AG04450 (cell line): ENCODE measurements at regions not wholly inside any gene's neighbourhood (a gene's known extent, or its start where the extent isn't known, plus 50 kb on each side); places are given as distances from the start of the nearest gene placed in this dataset.

Experiments
- CTCF ChIA-PET: fragments of 300-600, 350-600 bp; formaldehyde crosslinking; extraction: SDS; loops from one replicate; lab custom pipeline; 2022; ENCODE audit warnings: antibody characterized with exemption, inconsistent platforms; lab: Charles Lee
- POLR2A ChIA-PET: fragments of 350-600 bp; formaldehyde crosslinking; extraction: SDS; loops from one replicate; lab custom pipeline; 2021; ENCODE audit warnings: antibody characterized with exemption, inconsistent platforms; lab: Yijun Ruan, JAX
- DNase-seq: peaks from one replicate; pipeline ENCODE4 v3.0.0-alpha.2; 2011; ENCODE audit warnings: low read depth, low spot score
- H3K27ac ChIP-seq: one replicate; pipeline ENCODE4 v1.5.1; 2012; ENCODE audit warnings: low read depth, low read length, control low read depth
- H3K27me3 ChIP-seq: one replicate; pipeline ENCODE4 v1.6.0; 2012; ENCODE audit warnings: low read length; ENCODE audit not compliant: control insufficient read depth, insufficient read depth
- H3K4me3 ChIP-seq: 2 replicates; pipeline ENCODE4 v1.5.1; 2011; ENCODE audit warnings: mild to moderate bottlenecking, low read depth, low read length, control low read depth
- H3K9me3 ChIP-seq: 2 replicates; pipeline ENCODE4 v1.5.1; 2012; ENCODE audit warnings: low read length; ENCODE audit not compliant: control insufficient read depth, insufficient read depth
- TF ChIP-seq, protein P1 (sequence below): IDR thresholded peaks from 2 replicates; pipeline ENCODE4 v1.5.1; 2011; ENCODE audit warnings: low read depth, low read length, control low read depth, inconsistent platforms

GRCh38 chr1:22326931-22327330 is 124.7 kb upstream of the ZBTB40 start:
- POLR2A ChIA-PET, result no interaction called here
- TF ChIP-seq, protein P1, sequence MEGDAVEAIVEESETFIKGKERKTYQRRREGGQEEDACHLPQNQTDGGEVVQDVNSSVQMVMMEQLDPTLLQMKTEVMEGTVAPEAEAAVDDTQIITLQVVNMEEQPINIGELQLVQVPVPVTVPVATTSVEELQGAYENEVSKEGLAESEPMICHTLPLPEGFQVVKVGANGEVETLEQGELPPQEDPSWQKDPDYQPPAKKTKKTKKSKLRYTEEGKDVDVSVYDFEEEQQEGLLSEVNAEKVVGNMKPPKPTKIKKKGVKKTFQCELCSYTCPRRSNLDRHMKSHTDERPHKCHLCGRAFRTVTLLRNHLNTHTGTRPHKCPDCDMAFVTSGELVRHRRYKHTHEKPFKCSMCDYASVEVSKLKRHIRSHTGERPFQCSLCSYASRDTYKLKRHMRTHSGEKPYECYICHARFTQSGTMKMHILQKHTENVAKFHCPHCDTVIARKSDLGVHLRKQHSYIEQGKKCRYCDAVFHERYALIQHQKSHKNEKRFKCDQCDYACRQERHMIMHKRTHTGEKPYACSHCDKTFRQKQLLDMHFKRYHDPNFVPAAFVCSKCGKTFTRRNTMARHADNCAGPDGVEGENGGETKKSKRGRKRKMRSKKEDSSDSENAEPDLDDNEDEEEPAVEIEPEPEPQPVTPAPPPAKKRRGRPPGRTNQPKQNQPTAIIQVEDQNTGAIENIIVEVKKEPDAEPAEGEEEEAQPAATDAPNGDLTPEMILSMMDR, result no peak

DNA sequence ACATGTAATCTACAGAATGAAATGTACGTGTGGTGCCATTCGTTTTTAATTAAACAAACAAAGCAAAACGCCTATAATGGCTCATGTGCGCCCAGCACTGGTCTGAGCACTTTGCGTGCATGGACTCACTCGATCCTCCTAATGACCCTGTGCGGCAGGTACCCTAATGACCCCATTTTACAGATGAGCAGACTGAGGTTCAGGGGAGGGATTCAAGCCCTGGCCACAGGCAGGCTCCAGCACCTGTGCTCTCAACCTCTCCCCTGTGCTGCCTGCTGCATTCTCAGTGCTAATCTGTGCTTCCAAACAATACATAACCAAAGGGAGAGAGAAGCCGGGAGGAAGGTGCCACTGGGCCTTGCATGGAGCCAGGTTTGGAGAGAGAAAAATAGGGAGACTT is 124.2 kb upstream of the ZBTB40 start:
- CTCF ChIA-PET, result no interaction called here

More at GRCh38 chr1:22326931-22327330, 124.7 kb upstream of the ZBTB40 start:
- DNase-seq, result no peak
- Histone ChIP-seq H3K27ac (no peak overlapping the region), H3K4me3 (no peak overlapping the region), H3K27me3 (peaks cover 42% of the 10 kb centered on the region), H3K9me3 (peaks cover under 1% of the 10 kb centered on the region; the same call in 1 of the 2 replicates)
- CTCF ChIA-PET, result no interaction called here

GRCh38 chr1:22328331-22329147 is 123.1 kb upstream of the ZBTB40 start:
- no peak for DNase-seq
- H3K27ac ChIP-seq, result no peak overlapping the region
- ChIA-PET POLR2A (no interaction called here), CTCF (no interaction called here)
- H3K4me3 ChIP-seq, result no peak overlapping the region
- no peaks in the 10 kb centered on the region for H3K9me3 ChIP-seq
- TF ChIP-seq, protein P1, result no peak
- peaks cover 45% of the 10 kb centered on the region for H3K27me3 ChIP-seq

More for the DNA sequence above, 124.2 kb upstream of the ZBTB40 start:
- peaks cover 42% of the 10 kb centered on the region for H3K27me3 ChIP-seq
- H3K4me3 ChIP-seq, result no peak overlapping the region
- no peak for DNase-seq
- TF ChIP-seq, protein P1, result no peak
- no peaks in the 10 kb centered on the region for H3K9me3 ChIP-seq
- no peak overlapping the region for H3K27ac ChIP-seq
- POLR2A ChIA-PET, result no interaction called here

- Histone ChIP-seq H3K4me3 (no peak overlapping the region), H3K27ac (no peak overlapping the region), H3K27me3 (peaks cover 44% of the 10 kb centered on the region), H3K9me3 (no peaks in the 10 kb centered on the region)
- ChIA-PET POLR2A (no interaction called here), CTCF (no interaction called here)
- DNase-seq, result no peak
- TF ChIP-seq, protein P1, result no peak
Measured at GRCh38 chr1:22329148-22329515, 122.5 kb upstream of the ZBTB40 start.

GRCh38 chr1:22330092-22330759 is 121.4 kb upstream of the ZBTB40 start:
- no peak overlapping the region for H3K27ac ChIP-seq
- TF ChIP-seq, protein P1, result no peak
- POLR2A ChIA-PET, result no interaction called here
- DNase-seq, result no peak
- CTCF ChIA-PET, result no interaction called here
- H3K27me3 ChIP-seq, result peaks cover 40% of the 10 kb centered on the region
- H3K9me3 ChIP-seq, result no peaks in the 10 kb centered on the region
- no peak overlapping the region for H3K4me3 ChIP-seq
